ENCODE measurements at regions not wholly inside any gene's neighbourhood (a gene's known extent, or its start where the extent isn't known, plus 50 kb on each side); places are given as distances from the start of the nearest gene placed in this dataset.
"Not testable (repeated sequence)": the region's sequence is repeated elsewhere in the genome, so short reads cannot be mapped to it uniquely, and the experiment has no call there.

DNA sequence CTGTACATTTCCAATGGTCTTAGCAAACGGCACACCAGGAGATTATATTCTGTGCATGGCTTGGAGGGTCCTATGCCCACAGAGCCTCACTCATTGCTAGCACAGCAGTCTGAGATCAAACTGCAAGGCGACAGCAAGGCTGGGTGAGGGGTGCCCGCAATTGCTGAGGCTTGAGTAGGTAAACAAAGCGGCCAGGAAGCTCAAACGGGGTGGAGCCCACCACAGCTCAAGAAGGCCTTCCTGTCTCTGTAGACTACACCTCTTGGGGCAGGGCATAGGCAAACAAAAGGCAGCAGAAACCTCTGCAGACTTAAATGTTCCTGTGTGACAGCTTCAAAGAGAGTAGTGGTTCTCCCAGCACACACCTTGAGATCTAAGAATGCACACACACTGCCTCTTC is 91.3 kb downstream of the OR4A5 start:
- not testable (repeated sequence) for DNase-seq (ENCODE audit: extremely low read depth, low read depth); H3K4me3 ChIP-seq (replicated peaks; ENCODE audit: low read depth, low read length)

- no peak overlapping the region for H3K4me3 ChIP-seq (replicated peaks; ENCODE audit: low read depth, low read length)
- TF ChIP-seq, protein P1, sequence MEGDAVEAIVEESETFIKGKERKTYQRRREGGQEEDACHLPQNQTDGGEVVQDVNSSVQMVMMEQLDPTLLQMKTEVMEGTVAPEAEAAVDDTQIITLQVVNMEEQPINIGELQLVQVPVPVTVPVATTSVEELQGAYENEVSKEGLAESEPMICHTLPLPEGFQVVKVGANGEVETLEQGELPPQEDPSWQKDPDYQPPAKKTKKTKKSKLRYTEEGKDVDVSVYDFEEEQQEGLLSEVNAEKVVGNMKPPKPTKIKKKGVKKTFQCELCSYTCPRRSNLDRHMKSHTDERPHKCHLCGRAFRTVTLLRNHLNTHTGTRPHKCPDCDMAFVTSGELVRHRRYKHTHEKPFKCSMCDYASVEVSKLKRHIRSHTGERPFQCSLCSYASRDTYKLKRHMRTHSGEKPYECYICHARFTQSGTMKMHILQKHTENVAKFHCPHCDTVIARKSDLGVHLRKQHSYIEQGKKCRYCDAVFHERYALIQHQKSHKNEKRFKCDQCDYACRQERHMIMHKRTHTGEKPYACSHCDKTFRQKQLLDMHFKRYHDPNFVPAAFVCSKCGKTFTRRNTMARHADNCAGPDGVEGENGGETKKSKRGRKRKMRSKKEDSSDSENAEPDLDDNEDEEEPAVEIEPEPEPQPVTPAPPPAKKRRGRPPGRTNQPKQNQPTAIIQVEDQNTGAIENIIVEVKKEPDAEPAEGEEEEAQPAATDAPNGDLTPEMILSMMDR (IDR thresholded peaks at IDR 0.05; ENCODE audit: low read depth, low read length, missing control alignments), result no peak
- no peak for DNase-seq (ENCODE audit: extremely low read depth, low read depth)
Measured at GRCh38 chr11:54832676-54833075, 126.0 kb downstream of the OR4A5 start.

GRCh38 chr11:54855047-54855446 is 148.4 kb downstream of the OR4A5 start:
- DNase-seq (ENCODE audit: extremely low read depth, low read depth); H3K4me3 ChIP-seq (replicated peaks; ENCODE audit: low read depth, low read length): not testable (repeated sequence)
- TF ChIP-seq, protein P1 (IDR thresholded peaks at IDR 0.05; ENCODE audit: low read depth, low read length, missing control alignments), result peak; percentile 4
